ENCODE measurements at regions not wholly inside any gene's neighbourhood (a gene's known extent, or its start where the extent isn't known, plus 50 kb on each side); places are given as distances from the start of the nearest gene placed in this dataset.

- TF ChIP-seq, protein P1, sequence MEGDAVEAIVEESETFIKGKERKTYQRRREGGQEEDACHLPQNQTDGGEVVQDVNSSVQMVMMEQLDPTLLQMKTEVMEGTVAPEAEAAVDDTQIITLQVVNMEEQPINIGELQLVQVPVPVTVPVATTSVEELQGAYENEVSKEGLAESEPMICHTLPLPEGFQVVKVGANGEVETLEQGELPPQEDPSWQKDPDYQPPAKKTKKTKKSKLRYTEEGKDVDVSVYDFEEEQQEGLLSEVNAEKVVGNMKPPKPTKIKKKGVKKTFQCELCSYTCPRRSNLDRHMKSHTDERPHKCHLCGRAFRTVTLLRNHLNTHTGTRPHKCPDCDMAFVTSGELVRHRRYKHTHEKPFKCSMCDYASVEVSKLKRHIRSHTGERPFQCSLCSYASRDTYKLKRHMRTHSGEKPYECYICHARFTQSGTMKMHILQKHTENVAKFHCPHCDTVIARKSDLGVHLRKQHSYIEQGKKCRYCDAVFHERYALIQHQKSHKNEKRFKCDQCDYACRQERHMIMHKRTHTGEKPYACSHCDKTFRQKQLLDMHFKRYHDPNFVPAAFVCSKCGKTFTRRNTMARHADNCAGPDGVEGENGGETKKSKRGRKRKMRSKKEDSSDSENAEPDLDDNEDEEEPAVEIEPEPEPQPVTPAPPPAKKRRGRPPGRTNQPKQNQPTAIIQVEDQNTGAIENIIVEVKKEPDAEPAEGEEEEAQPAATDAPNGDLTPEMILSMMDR (conservative IDR thresholded peaks at IDR 0.05; ENCODE audit: low read depth, low read length), result no peak
Measured at GRCh38 chr4:160675550-160675949, 1488.2 kb downstream of the FSTL5 start.

GRCh38 chr4:160685729-160686128, 1478.1 kb downstream of the FSTL5 start:
- DNase-seq (ENCODE audit: low read depth), result no peak
- H3K4me3 ChIP-seq (ENCODE audit: low read depth, low read length), result no peak overlapping the region
- TF ChIP-seq, protein P1 (conservative IDR thresholded peaks at IDR 0.05; ENCODE audit: low read depth, low read length), result no peak

More at GRCh38 chr4:160675550-160675949, 1488.2 kb downstream of the FSTL5 start:
- no peak overlapping the region for H3K4me3 ChIP-seq (ENCODE audit: low read depth, low read length)
- no peak for DNase-seq (ENCODE audit: low read depth)

- no peak for DNase-seq (ENCODE audit: low read depth)
- TF ChIP-seq, protein P1 (conservative IDR thresholded peaks at IDR 0.05; ENCODE audit: low read depth, low read length), result no peak
Measured at GRCh38 chr4:160701671-160702070, 1462.1 kb downstream of the FSTL5 start.

DNA sequence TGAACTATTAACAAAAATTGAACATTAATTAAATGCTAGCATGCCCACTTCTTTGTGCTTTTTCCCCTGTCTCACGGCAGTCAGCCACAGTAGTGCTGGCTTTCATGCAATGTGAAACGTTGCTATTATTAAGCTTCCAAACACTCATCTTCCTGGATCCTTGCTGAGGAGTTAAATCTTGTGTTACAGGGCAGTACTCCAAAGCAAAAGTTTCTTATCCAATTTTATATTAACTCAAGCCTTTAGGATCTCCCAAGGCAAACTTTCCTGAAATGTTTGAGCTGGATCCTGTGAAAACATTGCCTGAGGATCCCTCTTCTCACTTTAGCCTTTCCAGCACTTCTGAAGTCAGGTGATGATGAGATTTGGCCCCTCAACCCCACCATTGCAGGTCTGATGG, 1454.8 kb downstream of the FSTL5 start:
- TF ChIP-seq, protein P1 (conservative IDR thresholded peaks at IDR 0.05; ENCODE audit: low read depth, low read length), result no peak
- DNase-seq (ENCODE audit: low read depth), result no peak
- H3K4me3 ChIP-seq (ENCODE audit: low read depth, low read length), result no peak overlapping the region

More at GRCh38 chr4:160701671-160702070, 1462.1 kb downstream of the FSTL5 start:
- no peak overlapping the region for H3K4me3 ChIP-seq (ENCODE audit: low read depth, low read length)

- no peak for DNase-seq (ENCODE audit: low read depth)
- TF ChIP-seq, protein P1 (conservative IDR thresholded peaks at IDR 0.05; ENCODE audit: low read depth, low read length), result no peak
- H3K4me3 ChIP-seq (ENCODE audit: low read depth, low read length), result no peak overlapping the region
Measured at GRCh38 chr4:160709546-160709945, 1454.3 kb downstream of the FSTL5 start.

DNA sequence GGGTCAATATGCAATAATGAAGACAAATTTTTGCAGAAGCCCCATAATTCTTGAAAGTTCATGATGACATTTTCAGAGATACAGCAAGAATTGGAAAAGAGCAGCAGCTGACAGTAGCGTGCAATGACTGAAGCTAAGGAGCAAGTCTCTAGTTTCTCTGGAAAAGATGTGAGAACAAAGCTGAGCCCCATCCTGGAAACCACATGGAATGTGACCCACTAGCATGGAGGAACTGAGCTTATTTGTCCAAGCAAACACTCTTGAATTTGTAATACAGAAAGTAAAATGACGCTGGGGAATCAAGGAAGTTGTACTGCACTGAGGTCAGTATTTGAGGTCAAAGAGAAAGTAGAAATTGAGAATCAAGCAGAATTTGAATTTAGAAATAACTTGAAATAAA, 1447.2 kb downstream of the FSTL5 start:
- DNase-seq (ENCODE audit: low read depth), result no peak
- H3K4me3 ChIP-seq (ENCODE audit: low read depth, low read length), result no peak overlapping the region
- TF ChIP-seq, protein P1 (conservative IDR thresholded peaks at IDR 0.05; ENCODE audit: low read depth, low read length), result no peak

GRCh38 chr4:160717848-160718247, 1446.0 kb downstream of the FSTL5 start:
- no peak for DNase-seq (ENCODE audit: low read depth)
- no peak overlapping the region for H3K4me3 ChIP-seq (ENCODE audit: low read depth, low read length)
- TF ChIP-seq, protein P1 (conservative IDR thresholded peaks at IDR 0.05; ENCODE audit: low read depth, low read length), result no peak

Data from epithelial cell of proximal tubule (primary cell).